OCI-LY1 (cell line): ENCODE measurements at regions not wholly inside any gene's neighbourhood (a gene's known extent, or its start where the extent isn't known, plus 50 kb on each side); places are given as distances from the start of the nearest gene placed in this dataset.

Experiments
- H2AFZ ChIP-seq: fragments of 200-600 bp; sonication (generic), shearing (Covaris generic); 2 replicates; pipeline ENCODE4 v1.6.0; 2014; ENCODE audit warnings: antibody characterized with exemption, mild to moderate bottlenecking, low read length
- H3F3A ChIP-seq: fragments of 200-600 bp; sonication (generic), shearing (Covaris generic); 2 replicates; pipeline ENCODE4 v1.6.0; 2014; ENCODE audit warnings: mild to moderate bottlenecking, antibody characterized with exemption, low read length, moderate library complexity; ENCODE audit not compliant: insufficient read depth
- H3K27ac ChIP-seq: fragments of 200-600 bp; sonication (generic); 2 replicates; pipeline ENCODE4 v1.5.1; 2014; ENCODE audit warnings: low read length, mixed run types, mild to moderate bottlenecking, low read depth; ENCODE audit not compliant: poor library complexity, severe bottlenecking
- H3K27me3 ChIP-seq: fragments of 200-600 bp; sonication (generic); 2 replicates; pipeline ENCODE4 v1.6.0; 2014; ENCODE audit warnings: antibody characterized with exemption, mild to moderate bottlenecking, low read length, moderate library complexity; ENCODE audit not compliant: insufficient read depth
- H3K36me3 ChIP-seq: fragments of 200-600 bp; sonication (generic); 2 replicates; pipeline ENCODE4 v1.6.1; 2014; ENCODE audit warnings: mild to moderate bottlenecking, antibody characterized with exemption, low read length, moderate library complexity, mixed read lengths; ENCODE audit not compliant: insufficient read depth
- H3K4me1 ChIP-seq: fragments of 200-600 bp; sonication (generic); 2 replicates; pipeline ENCODE4 v1.5.1; 2014; ENCODE audit warnings: mild to moderate bottlenecking, low read length, moderate library complexity; ENCODE audit not compliant: insufficient read depth, severe bottlenecking
- H3K4me2 ChIP-seq: fragments of 200-600 bp; sonication (generic), shearing (Covaris generic); 2 replicates; pipeline ENCODE4 v1.6.1; 2014; ENCODE audit warnings: low read length
- H3K4me3 ChIP-seq: fragments of 200-600 bp; sonication (generic); 2 replicates; pipeline ENCODE4 v1.5.1; 2014; ENCODE audit warnings: low read length, low read depth, mild to moderate bottlenecking, mixed read lengths; ENCODE audit not compliant: poor library complexity, severe bottlenecking
- H3K79me2 ChIP-seq: fragments of 200-600 bp; shearing (Covaris generic); 2 replicates; pipeline ENCODE4 v1.6.1; 2016; ENCODE audit warnings: mixed run types, low read length, mixed read lengths; ENCODE audit not compliant: insufficient read depth
- H3K9ac ChIP-seq: fragments of 200-600 bp; sonication (generic), shearing (Covaris generic); 2 replicates; pipeline ENCODE4 v1.6.1; 2014; ENCODE audit warnings: mild to moderate bottlenecking, low read length, mixed read lengths
- H3K9me2 ChIP-seq: fragments of 200-600 bp; sonication (generic), shearing (Covaris generic); 2 replicates; pipeline ENCODE4 v1.6.1; 2014; ENCODE audit warnings: low read depth, mild to moderate bottlenecking, low read length, mixed read lengths
- H3K9me3 ChIP-seq: fragments of 200-600 bp; shearing (Covaris generic); 2 replicates; pipeline ENCODE4 v1.6.1; 2014; ENCODE audit warnings: low read length, mixed read lengths
- H4K20me1 ChIP-seq: fragments of 200-600 bp; sonication (generic), shearing (Covaris generic); 2 replicates; pipeline ENCODE4 v1.6.0; 2016; ENCODE audit warnings: mild to moderate bottlenecking, low read length; ENCODE audit not compliant: insufficient read depth
- EZH2 ChIP-seq: fragments of 200-600 bp; sonication (generic), shearing (Covaris generic); IDR thresholded peaks from 2 replicates; pipeline ENCODE4 v1.8.0; 2017; ENCODE audit warnings: borderline replicate concordance, mixed run types, mild to moderate bottlenecking, antibody characterized with exemption, low read length, moderate library complexity, mixed read lengths
- TF ChIP-seq, protein P1 (sequence below): fragments of 200-600 bp; sonication (generic), shearing (Covaris generic); IDR thresholded peaks from 2 replicates; pipeline ENCODE4 v1.5.1; 2017; ENCODE audit warnings: mild to moderate bottlenecking, antibody characterized with exemption, low read length, moderate library complexity, mixed read lengths

DNA sequence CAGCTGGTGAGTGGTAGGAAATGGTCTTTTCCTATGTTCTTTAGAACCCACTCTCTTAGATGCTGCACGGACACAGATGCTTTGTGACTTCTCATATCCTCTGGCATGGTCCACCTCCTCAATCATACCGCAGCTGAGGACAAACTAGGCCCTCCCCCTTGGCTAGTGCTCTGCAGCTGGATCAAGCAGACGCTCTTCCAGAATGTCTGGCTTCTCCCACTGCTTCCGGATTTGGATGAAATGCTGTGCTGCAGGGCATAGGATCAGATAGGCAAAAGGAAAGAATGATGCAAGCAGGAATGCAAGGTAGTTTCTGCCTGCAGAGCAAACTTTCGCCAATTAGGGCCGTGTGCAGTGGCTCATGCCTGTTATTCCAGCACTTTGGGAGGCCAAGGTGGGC, 75.7 kb upstream of the SLC4A7 start:
- Histone ChIP-seq H3K27me3 (no peaks in the 10 kb centered on the region), H3K9me3 (no peaks in the 10 kb centered on the region), H3F3A (no peaks in the 10 kb centered on the region), H3K79me2 (no peaks in the 10 kb centered on the region), H3K9me2 (no peaks in the 10 kb centered on the region), H3K4me1 (no peaks in the 10 kb centered on the region), H3K4me3 (no peak overlapping the region), H2AFZ (no peak overlapping the region), H3K9ac (no peak overlapping the region), H3K36me3 (no peaks in the 10 kb centered on the region), H3K4me2 (no peak overlapping the region), H4K20me1 (no peaks in the 10 kb centered on the region), H3K27ac (no peak overlapping the region)
- TF ChIP-seq, protein P1, sequence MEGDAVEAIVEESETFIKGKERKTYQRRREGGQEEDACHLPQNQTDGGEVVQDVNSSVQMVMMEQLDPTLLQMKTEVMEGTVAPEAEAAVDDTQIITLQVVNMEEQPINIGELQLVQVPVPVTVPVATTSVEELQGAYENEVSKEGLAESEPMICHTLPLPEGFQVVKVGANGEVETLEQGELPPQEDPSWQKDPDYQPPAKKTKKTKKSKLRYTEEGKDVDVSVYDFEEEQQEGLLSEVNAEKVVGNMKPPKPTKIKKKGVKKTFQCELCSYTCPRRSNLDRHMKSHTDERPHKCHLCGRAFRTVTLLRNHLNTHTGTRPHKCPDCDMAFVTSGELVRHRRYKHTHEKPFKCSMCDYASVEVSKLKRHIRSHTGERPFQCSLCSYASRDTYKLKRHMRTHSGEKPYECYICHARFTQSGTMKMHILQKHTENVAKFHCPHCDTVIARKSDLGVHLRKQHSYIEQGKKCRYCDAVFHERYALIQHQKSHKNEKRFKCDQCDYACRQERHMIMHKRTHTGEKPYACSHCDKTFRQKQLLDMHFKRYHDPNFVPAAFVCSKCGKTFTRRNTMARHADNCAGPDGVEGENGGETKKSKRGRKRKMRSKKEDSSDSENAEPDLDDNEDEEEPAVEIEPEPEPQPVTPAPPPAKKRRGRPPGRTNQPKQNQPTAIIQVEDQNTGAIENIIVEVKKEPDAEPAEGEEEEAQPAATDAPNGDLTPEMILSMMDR, result no peak
- no peak for TF ChIP-seq EZH2

DNA sequence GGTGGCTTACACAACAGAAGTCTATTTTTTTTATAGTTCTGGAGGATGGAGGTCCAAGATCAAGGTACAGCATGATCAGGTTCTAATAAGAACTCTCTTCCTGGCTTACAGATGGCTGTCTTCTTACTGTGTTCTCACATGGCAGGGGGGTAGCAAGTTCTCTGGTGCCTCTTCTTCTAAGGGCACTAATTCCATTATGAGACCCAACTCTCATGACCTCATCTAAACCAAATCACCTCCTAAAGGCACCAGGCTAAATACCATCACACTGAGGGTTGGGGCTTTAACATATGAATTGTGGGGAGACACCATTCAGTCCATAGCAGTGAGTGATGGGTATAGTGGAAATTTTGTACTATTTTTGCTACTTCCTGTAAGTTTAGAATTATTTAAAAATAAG, 75.2 kb upstream of the SLC4A7 start:
- Histone ChIP-seq H2AFZ (no peak overlapping the region), H3F3A (no peaks in the 10 kb centered on the region), H3K36me3 (no peaks in the 10 kb centered on the region), H3K27ac (no peak overlapping the region), H3K27me3 (no peaks in the 10 kb centered on the region), H3K9ac (no peak overlapping the region), H3K9me3 (no peaks in the 10 kb centered on the region), H3K4me1 (no peaks in the 10 kb centered on the region), H3K9me2 (no peaks in the 10 kb centered on the region), H3K4me2 (no peak overlapping the region), H4K20me1 (no peaks in the 10 kb centered on the region), H3K4me3 (no peak overlapping the region), H3K79me2 (no peaks in the 10 kb centered on the region)
- TF ChIP-seq EZH2, result no peak
- TF ChIP-seq, protein P1, result no peak

DNA sequence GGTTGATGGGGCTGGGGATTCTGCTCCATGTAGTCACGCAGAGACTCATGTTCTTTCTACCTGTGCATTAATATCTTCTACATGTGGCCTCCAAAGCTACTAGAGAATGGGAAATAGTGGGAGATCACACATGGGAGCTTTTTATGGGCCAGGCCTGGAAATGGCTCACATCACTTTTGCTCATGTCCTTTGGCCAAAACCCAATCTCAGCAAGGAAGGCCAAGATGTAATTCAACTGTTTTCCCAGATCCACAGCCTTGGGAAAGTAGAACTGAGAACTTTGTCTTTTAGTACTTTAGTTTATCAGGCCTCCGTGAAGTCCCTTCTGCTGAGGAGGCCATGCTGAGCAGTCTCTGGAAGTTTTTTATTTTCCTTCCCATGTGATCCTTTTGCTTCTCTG, 73.2 kb upstream of the SLC4A7 start:
- Histone ChIP-seq H3K9ac (no peak overlapping the region), H3F3A (no peaks in the 10 kb centered on the region), H3K27ac (no peak overlapping the region), H3K9me2 (no peaks in the 10 kb centered on the region), H3K36me3 (no peaks in the 10 kb centered on the region), H3K4me1 (no peaks in the 10 kb centered on the region), H3K4me3 (no peak overlapping the region), H3K27me3 (no peaks in the 10 kb centered on the region), H3K9me3 (no peaks in the 10 kb centered on the region), H4K20me1 (no peaks in the 10 kb centered on the region), H2AFZ (no peak overlapping the region), H3K4me2 (no peak overlapping the region), H3K79me2 (no peaks in the 10 kb centered on the region)
- TF ChIP-seq, protein P1, result no peak
- TF ChIP-seq EZH2, result no peak
